ENCODE measurements at regions not wholly inside any gene's neighbourhood (a gene's known extent, or its start where the extent isn't known, plus 50 kb on each side); places are given as distances from the start of the nearest gene placed in this dataset.

- TF ChIP-seq USF2 (CRISPR knock-in tag; IDR thresholded peaks at IDR 0.05) (no peak), NCOA2 (IDR thresholded peaks at IDR 0.05; ENCODE audit: partially characterized antibody in 2 of 2) (no peak), ZBTB1 (CRISPR knock-in tag; IDR thresholded peaks at IDR 0.05; ENCODE audit: borderline replicate concordance, low read depth) (no peak), VEZF1 (CRISPR knock-in tag; IDR thresholded peaks at IDR 0.05) (no peak), SMARCB1 (IDR thresholded peaks at IDR 0.05; ENCODE audit: insufficient read length, low read depth) (no peak), EZH2 (IDR thresholded peaks at IDR 0.05; ENCODE audit: borderline replicate concordance, low read depth, low read length) (no peak), TFE3 (CRISPR knock-in tag; IDR thresholded peaks at IDR 0.05) (no peak), CTCF (IDR thresholded peaks at IDR 0.05 in 2 of 3, conservative IDR thresholded peaks at IDR 0.05 in 1 of 3; ENCODE audit: insufficient read depth in 2 of 3, low read depth in 1 of 3, low read length in 3 of 3) (no peak), ZKSCAN8 (CRISPR knock-in tag; IDR thresholded peaks at IDR 0.05) (no peak), HDAC1 (IDR thresholded peaks at IDR 0.05) (no peak), SIN3A (IDR thresholded peaks at IDR 0.05; ENCODE audit: borderline replicate concordance in 2 of 2, control insufficient read depth in 1 of 2, low read depth in 2 of 2, low read length in 2 of 2) (no peak), ATF1 (CRISPR knock-in tag; IDR thresholded peaks at IDR 0.05) (no peak), ATF1 (tag; IDR thresholded peaks at IDR 0.05) (no peak), CBX5 (IDR thresholded peaks at IDR 0.05; ENCODE audit: borderline replicate concordance, low read depth) (no peak)
Observed at GRCh38 chr2:237250599-237250998, 163.4 kb downstream of the COL6A3 start.
